Central memory CD8-positive, alpha-beta T cell (primary cell): ENCODE measurements at regions not wholly inside any gene's neighbourhood (a gene's known extent, or its start where the extent isn't known, plus 50 kb on each side); places are given as distances from the start of the nearest gene placed in this dataset.
A peak's percentile ranks its signal among the peaks of the same experiment; 100 is the strongest.
"Not testable (repeated sequence)": the region's sequence is repeated elsewhere in the genome, so short reads cannot be mapped to it uniquely, and the experiment has no call there.

ENCODE experiments used
- ATAC-seq: fragments of 150-1000 bp; cut with Tn5 transposase; replicated peaks from 2 replicates; pipeline ENCODE4 v1.10.0; 2022; ENCODE audit warnings: mild to moderate bottlenecking, moderate FRiP score, moderate number of reproducible peaks; ENCODE audit not compliant: poor library complexity, severe bottlenecking; ENCODE audit errors: extremely low read depth
- DNase-seq, 2 donors: peaks; one replicate each; pipeline ENCODE4 v3.0.0; 2021; ENCODE audit warnings: low spot score in 2 of 2
- H3K27ac Mint-ChIP-seq: one replicate; pipeline ENCODE4 v1.8.0; 2022; ENCODE audit warnings: low read depth, mild to moderate bottlenecking, moderate library complexity, mixed read lengths
- H3K27me3 Mint-ChIP-seq: one replicate; pipeline ENCODE4 v1.8.0; 2022; ENCODE audit warnings: mixed read lengths
- H3K36me3 Mint-ChIP-seq: one replicate; pipeline ENCODE4 v1.8.0; 2022; ENCODE audit warnings: mild to moderate bottlenecking, moderate library complexity, mixed read lengths; ENCODE audit not compliant: insufficient read depth
- H3K4me1 Mint-ChIP-seq: one replicate; pipeline ENCODE4 v1.8.0; 2022; ENCODE audit warnings: mixed read lengths
- H3K4me3 Mint-ChIP-seq: one replicate; pipeline ENCODE4 v1.8.0; 2022; ENCODE audit warnings: mild to moderate bottlenecking, moderate library complexity, mixed read lengths
- H3K9me3 Mint-ChIP-seq: one replicate; pipeline ENCODE4 v1.8.0; 2022; ENCODE audit warnings: mixed read lengths

DNA sequence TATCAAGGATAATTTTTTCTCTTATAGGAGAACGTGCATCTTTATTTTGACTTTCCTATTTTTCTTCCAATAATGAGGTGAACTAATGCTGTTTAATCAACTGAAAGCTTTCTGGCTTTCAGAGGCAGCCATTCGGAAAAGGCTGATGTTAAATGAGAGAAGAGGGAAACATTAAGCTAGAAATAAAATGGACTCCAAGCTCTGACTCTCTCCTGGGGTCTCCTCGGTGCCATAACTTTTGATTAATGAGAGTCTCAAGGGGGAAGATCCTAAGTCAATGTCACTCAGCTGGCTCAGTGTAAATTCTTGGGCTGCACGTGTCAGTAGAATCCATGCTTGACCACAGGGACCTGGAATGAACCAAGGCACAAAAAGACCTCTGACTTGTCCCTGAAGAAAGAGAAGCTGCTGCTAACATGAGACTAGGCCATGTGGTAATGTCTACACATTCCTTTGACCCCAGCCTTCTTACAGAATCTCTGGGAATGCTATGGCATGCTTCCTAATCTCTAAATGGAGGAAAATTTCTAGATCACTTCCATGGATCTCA, 152.2 kb upstream of the RFC3 start:
- no peak for ATAC-seq
- no peaks in the 10 kb centered on the region for H3K9me3 Mint-ChIP-seq
- H3K4me1 Mint-ChIP-seq = no peaks in the 10 kb centered on the region
- H3K27ac Mint-ChIP-seq = no peak overlapping the region
- DNase-seq = no peak
- H3K36me3 Mint-ChIP-seq = no peaks in the 10 kb centered on the region
- no peak overlapping the region for H3K4me3 Mint-ChIP-seq
- H3K27me3 Mint-ChIP-seq = no peaks in the 10 kb centered on the region

GRCh38 chr13:33671560-33671959, 146.4 kb upstream of the RFC3 start:
- Mint-ChIP-seq H3K9me3 (no peaks in the 10 kb centered on the region), H3K36me3 (no peaks in the 10 kb centered on the region), H3K4me1 (no peaks in the 10 kb centered on the region), H3K27me3 (no peaks in the 10 kb centered on the region), H3K27ac (no peak overlapping the region), H3K4me3 (no peak overlapping the region)
- ATAC-seq = no peak
- no peak for DNase-seq

DNA sequence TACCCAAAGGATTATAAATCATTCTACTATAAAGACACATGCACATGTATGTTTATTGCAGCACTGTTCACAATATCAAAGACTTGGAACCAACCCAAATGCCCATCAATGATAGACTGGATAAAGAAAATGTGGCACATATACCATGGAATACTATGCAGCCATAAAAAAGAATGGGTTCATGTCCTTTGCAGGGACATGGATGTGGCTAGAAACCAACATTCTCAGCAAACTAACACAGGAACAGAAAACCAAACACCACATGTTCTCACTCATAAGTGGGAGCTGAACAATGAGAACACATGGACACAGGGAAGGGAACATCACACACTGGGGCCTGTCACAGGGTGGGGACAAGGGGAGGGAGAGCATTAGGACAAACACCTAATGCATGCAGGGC, 145.9 kb upstream of the RFC3 start:
- not testable (repeated sequence) for H3K27ac Mint-ChIP-seq, ATAC-seq, H3K4me1 Mint-ChIP-seq, H3K4me3 Mint-ChIP-seq, H3K36me3 Mint-ChIP-seq, H3K9me3 Mint-ChIP-seq, H3K27me3 Mint-ChIP-seq, DNase-seq

DNA sequence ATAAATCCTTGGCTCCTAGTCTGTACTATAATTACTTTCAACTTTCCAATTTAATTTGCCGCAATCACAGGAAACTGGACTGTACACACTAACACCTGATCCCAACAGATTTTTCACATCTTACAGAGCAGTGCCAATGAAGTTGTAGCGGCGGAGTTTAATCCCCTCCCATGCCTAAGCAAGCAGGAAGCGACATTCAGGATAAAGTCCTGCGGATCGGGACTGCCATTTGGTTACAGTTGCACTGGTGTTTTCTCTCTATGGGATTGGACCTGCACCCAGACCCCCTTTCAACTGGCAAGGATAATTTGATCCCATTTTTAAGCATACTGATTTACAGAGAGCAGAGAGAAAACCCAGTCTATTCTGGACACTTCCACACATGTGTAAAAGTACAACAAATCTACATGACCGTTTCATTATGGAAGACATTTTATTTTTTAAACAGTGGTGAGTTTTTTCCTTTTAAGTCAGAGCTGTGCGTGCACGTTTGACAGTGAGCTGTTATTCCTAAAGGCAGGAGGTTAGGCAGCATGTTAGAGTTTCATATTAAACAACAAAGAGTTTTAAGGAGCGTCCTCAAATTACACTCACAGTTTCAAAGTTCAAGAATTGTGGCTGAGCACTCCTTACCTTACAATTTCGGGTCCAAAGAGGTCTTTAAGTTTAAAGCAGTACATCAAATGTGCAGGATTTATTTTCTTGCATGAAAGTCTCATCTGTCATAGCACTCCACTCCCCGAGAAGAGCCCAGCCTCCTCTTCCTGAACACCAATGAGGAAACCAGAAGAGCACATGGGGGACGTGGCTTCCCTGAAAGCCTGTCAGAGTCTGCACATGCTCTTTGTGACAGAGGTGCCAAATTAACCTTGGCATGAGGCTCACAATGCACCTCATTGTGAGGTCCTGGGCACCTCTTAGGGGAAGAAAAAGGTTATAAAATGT, 141.6 kb upstream of the RFC3 start:
- Mint-ChIP-seq H3K4me1 (peaks cover 14% of the 10 kb centered on the region), H3K36me3 (no peaks in the 10 kb centered on the region), H3K27me3 (no peaks in the 10 kb centered on the region), H3K27ac (peak overlapping the region; percentile 13), H3K9me3 (no peaks in the 10 kb centered on the region), H3K4me3 (peak overlapping the region; percentile 44)
- no peak for ATAC-seq
- no peak for DNase-seq

- H3K4me1 Mint-ChIP-seq = peaks cover 14% of the 10 kb centered on the region
- H3K27ac Mint-ChIP-seq = no peak overlapping the region
Observed at GRCh38 chr13:33677215-33677614, 140.7 kb upstream of the RFC3 start.

DNA sequence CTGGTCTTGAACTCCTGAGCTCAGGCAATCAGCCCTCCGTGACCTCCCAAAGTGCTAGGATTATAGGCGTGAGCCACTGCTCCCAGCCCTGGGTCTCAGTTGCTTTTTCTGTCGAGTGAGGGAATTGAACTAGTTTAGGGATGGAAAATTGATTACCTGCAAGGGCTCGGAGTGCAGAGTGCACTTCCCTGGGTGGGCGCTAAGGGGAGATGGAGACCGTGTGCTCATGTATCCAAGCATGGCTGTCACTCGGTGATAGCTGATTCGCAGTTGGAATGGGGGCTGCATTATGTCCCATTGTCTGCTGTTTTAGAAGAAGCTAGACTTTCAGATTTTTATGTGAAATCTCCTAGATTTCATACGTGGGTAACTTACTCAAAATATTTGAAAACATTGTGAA, 139.9 kb upstream of the RFC3 start:
- no peak overlapping the region for H3K4me3 Mint-ChIP-seq
- H3K27me3 Mint-ChIP-seq = no peaks in the 10 kb centered on the region
- no peaks in the 10 kb centered on the region for H3K36me3 Mint-ChIP-seq
- no peak overlapping the region for H3K27ac Mint-ChIP-seq
- H3K9me3 Mint-ChIP-seq = no peaks in the 10 kb centered on the region
- peaks cover 14% of the 10 kb centered on the region for H3K4me1 Mint-ChIP-seq
- DNase-seq (no peak), ATAC-seq (no peak)

More at GRCh38 chr13:33677215-33677614, 140.7 kb upstream of the RFC3 start:
- no peaks in the 10 kb centered on the region for H3K27me3 Mint-ChIP-seq
- H3K36me3 Mint-ChIP-seq = no peaks in the 10 kb centered on the region
- DNase-seq (no peak), ATAC-seq (no peak)
- no peaks in the 10 kb centered on the region for H3K9me3 Mint-ChIP-seq
- no peak overlapping the region for H3K4me3 Mint-ChIP-seq

GRCh38 chr13:33678906-33679657, 138.9 kb upstream of the RFC3 start:
- Mint-ChIP-seq H3K27me3 (no peaks in the 10 kb centered on the region), H3K4me3 (peak overlapping the region; percentile 58), H3K27ac (peak overlapping the region; percentile 60), H3K36me3 (no peaks in the 10 kb centered on the region), H3K4me1 (peaks cover 14% of the 10 kb centered on the region), H3K9me3 (no peaks in the 10 kb centered on the region)
- DNase-seq = peak; percentile 13 to 16
- ATAC-seq = peak; percentile 81

- Mint-ChIP-seq H3K4me3 (peak overlapping the region; percentile 58), H3K27me3 (no peaks in the 10 kb centered on the region), H3K27ac (peak overlapping the region; percentile 60), H3K4me1 (peaks cover 14% of the 10 kb centered on the region), H3K9me3 (no peaks in the 10 kb centered on the region), H3K36me3 (no peaks in the 10 kb centered on the region)
- DNase-seq (no peak), ATAC-seq (no peak)
Observed at GRCh38 chr13:33679658-33680012, 138.3 kb upstream of the RFC3 start.

- Mint-ChIP-seq H3K4me1 (peaks cover 14% of the 10 kb centered on the region), H3K27ac (no peak overlapping the region), H3K9me3 (no peaks in the 10 kb centered on the region), H3K4me3 (no peak overlapping the region), H3K36me3 (no peaks in the 10 kb centered on the region), H3K27me3 (no peaks in the 10 kb centered on the region)
- DNase-seq = no peak
- ATAC-seq = no peak
Observed at GRCh38 chr13:33682020-33682564, 135.9 kb upstream of the RFC3 start.

DNA sequence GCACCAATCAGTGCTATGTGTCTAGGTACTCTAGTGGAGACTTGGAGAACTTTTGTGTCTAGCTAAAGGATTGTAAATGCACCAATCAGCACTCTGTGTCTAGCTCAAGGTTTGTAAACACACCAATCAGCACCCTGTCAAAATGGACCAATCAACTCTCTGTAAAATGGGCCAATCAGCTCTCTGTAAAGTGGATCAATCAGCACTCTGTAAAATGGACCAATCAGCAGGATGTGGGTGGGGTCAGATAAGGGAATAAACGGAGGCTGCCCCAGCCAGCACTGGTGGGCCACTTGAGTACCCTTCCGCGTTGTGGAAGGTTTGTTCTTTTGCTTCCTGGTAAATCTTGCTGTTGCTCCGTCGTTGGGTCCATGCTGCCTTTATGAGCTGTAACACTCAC, 135.3 kb upstream of the RFC3 start:
- DNase-seq, H3K27ac Mint-ChIP-seq, ATAC-seq, H3K4me3 Mint-ChIP-seq, H3K27me3 Mint-ChIP-seq, H3K9me3 Mint-ChIP-seq, H3K36me3 Mint-ChIP-seq: not testable (repeated sequence)
- peaks cover 14% of the 10 kb centered on the region for H3K4me1 Mint-ChIP-seq

- Mint-ChIP-seq H3K27ac (no peak overlapping the region), H3K4me1 (peaks cover 14% of the 10 kb centered on the region), H3K9me3 (no peaks in the 10 kb centered on the region), H3K36me3 (no peaks in the 10 kb centered on the region), H3K4me3 (no peak overlapping the region), H3K27me3 (no peaks in the 10 kb centered on the region)
- no peak for ATAC-seq
- no peak for DNase-seq
Observed at GRCh38 chr13:33683376-33683775, 134.6 kb upstream of the RFC3 start.

- peaks cover 1% of the 10 kb centered on the region for H3K4me1 Mint-ChIP-seq
- H3K27ac Mint-ChIP-seq = no peak overlapping the region
- no peak for DNase-seq
- ATAC-seq = no peak
- H3K4me3 Mint-ChIP-seq = no peak overlapping the region
- no peaks in the 10 kb centered on the region for H3K27me3 Mint-ChIP-seq
- no peaks in the 10 kb centered on the region for H3K9me3 Mint-ChIP-seq
- no peaks in the 10 kb centered on the region for H3K36me3 Mint-ChIP-seq
Observed at GRCh38 chr13:33684874-33685273, 133.1 kb upstream of the RFC3 start.
